ENCODE measurements at regions not wholly inside any gene's neighbourhood (a gene's known extent, or its start where the extent isn't known, plus 50 kb on each side); places are given as distances from the start of the nearest gene placed in this dataset.

GRCh38 chr9:105072476-105072875, 144.5 kb upstream of the ABCA1 start:
- Mint-ChIP-seq H3K4me1 (ENCODE audit: unreplicated experiment) (peaks cover 31% of the 10 kb centered on the region), H3K9me3 (ENCODE audit: unreplicated experiment) (no peaks in the 10 kb centered on the region), H3K4me3 (ENCODE audit: unreplicated experiment) (no peak overlapping the region), H3K36me3 (ENCODE audit: unreplicated experiment) (no peaks in the 10 kb centered on the region), H3K27ac (ENCODE audit: unreplicated experiment) (no peak overlapping the region), H3K27me3 (ENCODE audit: unreplicated experiment) (no peaks in the 10 kb centered on the region)
- TF ChIP-seq CTCF (IDR thresholded peaks at IDR 0.05) = no peak
- no peak for DNase-seq (ENCODE audit: extremely low spot score, unreplicated experiment)

- peaks cover 31% of the 10 kb centered on the region for H3K4me1 Mint-ChIP-seq (ENCODE audit: unreplicated experiment)
- DNase-seq (ENCODE audit: extremely low spot score, unreplicated experiment) = no peak
- H3K9me3 Mint-ChIP-seq (ENCODE audit: unreplicated experiment) = no peaks in the 10 kb centered on the region
These were observed 145.2 kb upstream of the ABCA1 start for GRCh38 chr9:105073147-105073546.

GRCh38 chr9:105074491-105074890, 146.5 kb upstream of the ABCA1 start:
- Mint-ChIP-seq H3K27me3 (ENCODE audit: unreplicated experiment) (no peaks in the 10 kb centered on the region), H3K27ac (ENCODE audit: unreplicated experiment) (no peak overlapping the region), H3K9me3 (ENCODE audit: unreplicated experiment) (no peaks in the 10 kb centered on the region), H3K4me1 (ENCODE audit: unreplicated experiment) (peaks cover 29% of the 10 kb centered on the region), H3K4me3 (ENCODE audit: unreplicated experiment) (no peak overlapping the region), H3K36me3 (ENCODE audit: unreplicated experiment) (no peaks in the 10 kb centered on the region)
- DNase-seq (ENCODE audit: extremely low spot score, unreplicated experiment) = no peak
- no peak for TF ChIP-seq CTCF (IDR thresholded peaks at IDR 0.05)

More at GRCh38 chr9:105073147-105073546, 145.2 kb upstream of the ABCA1 start:
- H3K4me3 Mint-ChIP-seq (ENCODE audit: unreplicated experiment) = no peak overlapping the region
- no peak for TF ChIP-seq CTCF (IDR thresholded peaks at IDR 0.05)
- no peaks in the 10 kb centered on the region for H3K36me3 Mint-ChIP-seq (ENCODE audit: unreplicated experiment)
- no peaks in the 10 kb centered on the region for H3K27me3 Mint-ChIP-seq (ENCODE audit: unreplicated experiment)
- H3K27ac Mint-ChIP-seq (ENCODE audit: unreplicated experiment) = no peak overlapping the region

- Mint-ChIP-seq H3K4me1 (ENCODE audit: unreplicated experiment) (peaks cover 10% of the 10 kb centered on the region), H3K4me3 (ENCODE audit: unreplicated experiment) (no peak overlapping the region), H3K27me3 (ENCODE audit: unreplicated experiment) (no peaks in the 10 kb centered on the region), H3K27ac (ENCODE audit: unreplicated experiment) (no peak overlapping the region), H3K36me3 (ENCODE audit: unreplicated experiment) (no peaks in the 10 kb centered on the region), H3K9me3 (ENCODE audit: unreplicated experiment) (no peaks in the 10 kb centered on the region)
- no peak for TF ChIP-seq CTCF (IDR thresholded peaks at IDR 0.05)
- DNase-seq (ENCODE audit: extremely low spot score, unreplicated experiment) = no peak
These were observed 148.8 kb upstream of the ABCA1 start for GRCh38 chr9:105076729-105077128.

GRCh38 chr9:105079457-105079856, 151.5 kb upstream of the ABCA1 start:
- no peak for DNase-seq (ENCODE audit: extremely low spot score, unreplicated experiment)
- no peaks in the 10 kb centered on the region for H3K36me3 Mint-ChIP-seq (ENCODE audit: unreplicated experiment)
- TF ChIP-seq CTCF (IDR thresholded peaks at IDR 0.05) = no peak
- no peaks in the 10 kb centered on the region for H3K27me3 Mint-ChIP-seq (ENCODE audit: unreplicated experiment)
- no peaks in the 10 kb centered on the region for H3K9me3 Mint-ChIP-seq (ENCODE audit: unreplicated experiment)
- no peak overlapping the region for H3K27ac Mint-ChIP-seq (ENCODE audit: unreplicated experiment)
- H3K4me1 Mint-ChIP-seq (ENCODE audit: unreplicated experiment) = peaks cover 8% of the 10 kb centered on the region
- H3K4me3 Mint-ChIP-seq (ENCODE audit: unreplicated experiment) = no peak overlapping the region
